Caki2 (cell line): ENCODE measurements at regions not wholly inside any gene's neighbourhood (a gene's known extent, or its start where the extent isn't known, plus 50 kb on each side); places are given as distances from the start of the nearest gene placed in this dataset.
"Not testable (repeated sequence)": the region's sequence is repeated elsewhere in the genome, so short reads cannot be mapped to it uniquely, and the experiment has no call there.

ENCODE experiments used
- DNase-seq: peaks from one replicate; pipeline ENCODE4 v3.0.0-alpha.2; 2015; ENCODE audit warnings: low read depth
- in situ Hi-C: cut with HindIII; loops from 2 replicates; pipeline ENCODE4 v1.10.0; 2016; ENCODE audit warnings: low sequenced_read_pairs, low pct_unique_long_range_greater_than_20kb, mixed read lengths

DNA sequence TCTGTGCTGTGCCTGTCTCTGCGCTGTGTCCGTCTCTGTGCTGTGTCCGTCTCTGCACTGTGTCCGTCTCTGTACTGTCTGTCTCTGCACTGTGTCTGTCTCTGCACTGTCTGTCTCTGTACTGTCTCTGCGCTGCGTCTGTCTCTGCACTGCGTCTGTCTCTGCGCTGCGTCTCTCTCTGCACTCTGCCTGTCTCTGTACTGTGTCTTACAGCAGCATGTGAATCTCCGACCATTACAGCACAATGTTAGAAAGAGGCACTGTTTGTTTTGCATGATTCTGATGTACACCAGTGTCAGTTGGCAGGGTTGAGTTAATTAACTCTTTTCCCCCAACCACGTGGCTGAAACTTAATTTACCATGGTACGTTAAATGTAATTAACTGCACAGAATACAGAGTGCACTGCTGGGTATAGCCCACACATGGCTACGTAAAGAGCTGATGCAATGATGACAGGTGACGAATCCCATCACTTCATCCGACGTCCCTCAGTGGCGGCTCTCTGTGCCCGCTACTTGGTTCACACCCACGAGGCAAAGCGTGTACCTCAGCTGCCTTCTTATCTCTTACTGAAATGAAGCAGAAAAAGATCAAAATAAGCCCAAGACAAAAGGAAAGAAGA lies 127.7 kb upstream of the SFSWAP start:
- no peak for DNase-seq
- in situ Hi-C loops, result no loop called here

DNA sequence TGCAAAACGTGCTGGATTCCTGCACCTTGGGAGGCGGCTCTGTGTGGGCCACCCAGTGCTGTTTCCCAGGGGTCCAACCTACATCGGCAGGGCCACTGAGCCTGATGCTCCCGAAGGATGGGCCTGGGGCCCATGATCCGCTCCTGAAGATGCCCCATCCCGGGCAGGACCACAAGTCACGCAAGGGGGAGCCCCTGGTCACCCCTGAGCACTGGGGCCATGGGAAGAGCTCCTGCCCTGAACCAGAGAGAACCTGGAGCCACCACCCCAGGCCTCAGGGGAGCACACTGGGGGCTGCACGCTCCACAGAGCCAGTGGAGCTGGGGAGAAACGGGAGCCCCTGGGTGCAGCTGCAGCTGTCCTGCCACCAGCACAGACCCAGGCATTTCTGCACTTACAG lies 124.6 kb upstream of the SFSWAP start:
- no peak for DNase-seq
- in situ Hi-C loops, result no loop called here

DNA sequence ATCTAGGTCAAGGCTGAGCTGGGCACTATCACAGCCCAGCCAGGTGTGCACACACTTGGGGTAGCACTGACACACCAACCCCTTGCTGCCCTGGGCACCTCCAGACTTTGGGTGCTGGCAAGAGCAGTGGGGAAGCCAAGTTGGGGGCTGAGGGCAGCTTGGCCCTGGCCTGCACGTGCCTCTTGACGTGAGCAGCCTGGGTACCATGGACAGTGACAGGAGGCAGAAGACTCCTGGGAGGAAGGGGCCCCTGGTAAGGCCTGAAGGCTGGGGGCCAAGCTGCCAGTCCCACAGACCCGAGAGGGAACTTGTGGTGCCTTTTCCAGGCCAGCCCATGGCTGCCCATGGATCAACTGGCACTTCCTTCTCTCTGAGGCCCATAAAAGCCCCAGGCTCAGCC lies 124.1 kb upstream of the SFSWAP start:
- in situ Hi-C loops, result no loop called here
- DNase-seq, result no peak

DNA sequence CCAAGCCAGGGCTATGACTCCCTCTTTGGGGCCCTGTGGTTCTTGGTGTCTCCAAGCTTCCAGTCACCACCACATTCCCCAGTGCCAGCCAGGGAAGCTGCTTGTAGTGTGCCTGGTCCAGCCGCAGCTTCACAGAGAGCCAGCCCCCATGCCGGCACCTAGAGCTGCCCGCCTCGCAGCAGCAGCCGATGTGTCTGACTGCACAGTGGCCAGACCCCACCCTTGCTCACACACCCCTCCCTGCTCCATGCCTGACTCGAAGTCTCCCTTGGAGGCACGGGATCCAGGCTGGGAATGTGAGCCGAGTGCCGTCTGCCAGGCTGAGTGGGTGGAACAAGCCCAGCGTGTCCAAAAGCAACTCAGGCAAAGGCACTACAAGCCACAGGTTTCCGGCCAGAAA lies 123.3 kb upstream of the SFSWAP start:
- in situ Hi-C loops, result no loop called here
- no peak for DNase-seq

DNA sequence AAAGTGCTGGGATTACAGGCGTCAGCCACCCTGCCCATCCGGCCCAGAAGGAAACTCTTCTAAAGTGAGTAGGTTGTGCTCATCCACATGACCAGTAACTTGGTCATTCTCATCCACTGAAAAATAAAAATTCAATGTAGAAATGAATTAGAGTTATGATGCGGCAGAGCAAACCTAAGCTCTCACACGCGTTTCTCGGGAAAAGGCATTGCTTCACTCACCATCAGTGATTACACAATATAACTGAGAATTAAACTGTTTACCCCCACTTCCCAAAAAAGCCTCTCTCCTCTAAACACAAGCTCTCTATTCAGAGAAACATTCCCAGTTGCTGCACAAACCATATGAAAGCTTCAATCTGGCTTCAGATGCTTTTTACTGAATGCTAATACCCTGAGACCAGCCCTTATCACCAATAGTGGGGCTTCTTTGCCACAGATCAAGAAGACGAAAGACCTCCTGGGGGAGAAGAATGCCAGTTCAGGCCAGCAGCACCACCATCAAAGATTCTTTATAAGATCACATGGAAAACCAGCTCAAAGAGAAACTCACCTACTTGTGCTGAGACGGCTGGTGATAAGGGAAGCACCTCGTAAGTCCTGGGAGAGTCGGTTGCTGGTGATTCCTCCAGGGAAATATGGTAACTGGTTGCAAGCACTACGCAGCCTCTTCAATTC lies 121.5 kb upstream of the SFSWAP start:
- no peak for DNase-seq
- in situ Hi-C loops, result no loop called here

DNA sequence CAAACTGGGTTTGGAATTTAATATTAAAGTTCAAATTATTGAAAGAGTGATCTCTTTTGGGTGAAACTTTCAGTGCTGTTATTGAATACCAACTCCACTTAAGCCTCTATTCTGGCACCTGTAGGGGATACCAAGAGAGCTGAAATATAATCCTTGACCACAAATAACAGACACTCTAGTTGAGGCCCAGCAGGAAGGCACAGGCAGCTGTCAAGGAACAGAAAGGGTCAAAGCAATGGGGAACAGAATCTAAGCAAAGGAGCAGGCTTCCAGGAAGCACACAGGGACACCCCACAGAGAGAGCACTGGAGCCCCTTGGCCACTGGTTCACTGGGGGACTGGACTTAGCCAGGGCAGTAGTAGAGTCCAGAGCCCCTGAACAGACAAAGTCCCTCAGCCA lies 120.9 kb upstream of the SFSWAP start:
- no peak for DNase-seq
- in situ Hi-C loops, result no loop called here

DNA sequence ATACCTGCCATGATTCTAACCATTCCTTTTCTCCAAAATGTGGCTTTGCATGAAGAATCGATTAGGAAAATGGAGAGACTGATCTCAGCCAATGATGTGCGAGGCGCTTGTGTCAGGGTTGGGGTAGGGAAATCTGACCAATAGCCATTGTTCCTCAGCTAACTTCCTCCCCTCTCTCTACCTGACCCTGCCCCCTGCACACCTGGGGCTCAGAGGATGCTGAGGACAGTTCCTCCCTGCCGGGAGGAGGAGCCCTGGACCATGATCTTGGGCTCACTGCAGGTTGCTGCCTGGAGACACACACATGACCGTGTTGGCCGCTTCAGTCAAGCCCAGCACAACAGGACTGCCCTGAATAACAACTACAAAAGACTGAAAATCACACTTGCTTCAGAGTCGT lies 119.8 kb upstream of the SFSWAP start:
- in situ Hi-C loops, result no loop called here
- no peak for DNase-seq

DNA sequence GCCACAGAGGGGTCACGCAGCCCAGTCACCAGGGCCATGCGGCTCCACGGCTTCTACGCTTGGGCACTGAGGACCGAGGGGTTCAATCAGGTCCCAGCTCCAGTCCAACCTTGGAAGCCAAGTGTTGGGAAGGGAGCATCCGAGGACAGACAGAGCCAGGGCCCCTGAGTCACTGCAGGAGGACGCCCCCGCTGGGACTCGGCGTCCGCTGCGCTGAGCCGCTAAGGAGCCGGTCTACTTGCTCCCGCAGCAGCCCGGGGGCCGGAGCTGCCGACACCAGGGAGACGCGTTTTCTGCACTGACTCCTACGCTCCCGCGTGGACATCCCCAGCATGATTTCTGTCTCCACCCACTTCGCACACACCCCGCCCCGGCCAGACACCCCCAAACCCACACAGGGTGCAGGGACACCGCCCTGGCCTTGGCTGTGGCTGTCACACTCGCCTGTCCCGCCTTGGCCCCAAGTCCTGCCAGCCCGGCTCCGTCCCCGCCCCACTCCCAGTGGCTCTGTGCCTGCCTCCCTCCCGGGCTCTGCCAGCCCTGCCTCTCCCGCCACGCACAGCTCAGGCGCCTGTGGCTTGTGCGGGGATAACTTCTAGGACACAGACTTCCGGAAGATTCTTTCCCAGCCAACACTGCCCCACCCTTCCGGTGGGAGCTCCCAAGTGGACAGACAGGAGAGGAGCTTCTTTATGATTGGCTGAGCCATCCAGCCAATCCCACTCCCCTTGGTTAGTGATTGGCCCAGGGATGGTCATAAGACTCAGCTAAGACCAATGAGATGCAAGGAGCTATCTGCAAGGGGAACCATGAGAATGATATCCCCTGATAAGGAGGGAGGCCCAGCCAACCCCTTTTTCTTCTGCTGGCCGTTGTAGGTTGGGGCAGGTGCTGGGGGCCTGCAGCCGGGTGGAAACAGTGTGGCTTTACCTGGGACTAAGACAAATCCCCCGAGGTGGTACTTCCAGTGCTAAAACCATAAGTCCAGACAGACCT lies 118.9 kb upstream of the SFSWAP start:
- DNase-seq, result no peak
- in situ Hi-C loops, result no loop called here

DNA sequence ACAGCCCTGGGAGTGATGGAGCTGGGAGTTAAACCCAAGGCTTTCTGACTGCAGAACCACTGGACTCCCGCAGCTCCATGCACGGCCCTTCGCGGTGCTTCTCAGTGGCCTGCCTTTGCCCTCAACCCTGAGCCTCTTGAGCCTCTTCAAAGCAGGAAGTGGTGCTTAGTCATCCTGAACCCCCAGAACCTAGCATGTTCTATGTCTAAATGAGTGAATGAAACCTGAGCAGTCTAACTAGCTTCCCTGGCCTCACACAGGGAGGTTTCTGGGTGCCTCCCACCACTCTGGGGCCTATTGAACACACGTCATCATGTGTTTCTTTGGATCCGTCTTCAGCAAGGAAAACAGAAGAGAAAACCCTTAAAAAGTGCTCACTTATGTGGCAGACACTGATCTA lies 117.9 kb upstream of the SFSWAP start:
- in situ Hi-C loops, result no loop called here
- DNase-seq, result no peak

DNA sequence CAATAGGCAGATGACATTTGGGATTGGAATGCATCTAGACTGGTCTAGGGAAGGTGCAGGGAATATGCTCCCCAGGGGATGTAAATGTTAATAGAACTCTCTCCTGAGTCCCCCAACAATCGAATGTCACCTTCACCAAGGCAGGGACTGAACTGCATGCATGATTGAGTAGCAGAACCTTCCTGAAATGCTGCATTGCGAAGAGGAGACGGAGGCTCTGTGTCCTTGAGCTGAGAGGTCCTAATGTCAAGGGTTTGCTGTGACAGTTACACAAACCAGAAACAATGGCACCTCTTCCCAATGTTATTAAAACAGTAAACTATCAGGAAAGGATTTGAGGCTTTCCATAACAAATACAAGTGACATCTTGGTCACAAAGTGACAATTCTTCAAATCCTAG lies 117.5 kb upstream of the SFSWAP start:
- no peak for DNase-seq
- in situ Hi-C loops, result no loop called here

DNA sequence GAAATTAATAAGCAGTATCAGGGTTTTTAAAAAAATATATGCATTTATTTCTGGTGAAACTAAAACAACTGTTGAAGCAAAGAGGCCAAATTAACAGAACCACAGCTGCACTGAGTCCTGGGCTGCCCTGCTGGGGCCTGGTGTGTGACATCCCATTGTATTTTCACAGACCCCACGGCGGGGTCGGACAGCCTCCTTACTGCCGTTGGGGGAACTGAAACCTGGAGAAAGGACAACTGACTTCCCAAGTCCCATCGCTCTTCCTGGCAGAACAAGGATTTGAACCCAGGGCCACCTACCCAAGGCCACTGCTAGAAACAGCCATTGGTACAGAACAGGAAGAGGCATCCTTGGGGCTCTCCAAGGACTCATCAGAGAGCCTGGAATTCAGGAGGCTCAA lies 114.8 kb upstream of the SFSWAP start:
- DNase-seq, result no peak
- in situ Hi-C loops, result no loop called here

DNA sequence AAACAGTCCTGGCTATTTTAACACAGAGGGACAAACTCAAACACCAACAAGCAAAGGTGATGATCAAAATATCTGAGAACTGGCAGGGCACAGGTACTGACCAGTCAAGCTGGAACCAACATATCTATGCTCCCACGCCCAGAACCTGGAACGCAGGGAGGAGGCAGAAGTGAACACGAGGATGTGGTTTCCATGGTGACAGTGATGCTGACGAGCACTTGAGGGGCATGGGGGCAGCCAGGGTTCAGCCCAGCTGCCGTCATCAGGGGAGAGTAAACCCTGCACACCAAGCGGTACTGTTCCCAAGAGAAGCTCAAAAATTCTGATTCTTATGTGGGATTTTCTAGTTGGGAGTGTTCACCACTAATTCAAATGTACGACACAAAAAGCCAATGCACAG lies 113.6 kb upstream of the SFSWAP start:
- no peak for DNase-seq
- in situ Hi-C loops, result no loop called here

DNA sequence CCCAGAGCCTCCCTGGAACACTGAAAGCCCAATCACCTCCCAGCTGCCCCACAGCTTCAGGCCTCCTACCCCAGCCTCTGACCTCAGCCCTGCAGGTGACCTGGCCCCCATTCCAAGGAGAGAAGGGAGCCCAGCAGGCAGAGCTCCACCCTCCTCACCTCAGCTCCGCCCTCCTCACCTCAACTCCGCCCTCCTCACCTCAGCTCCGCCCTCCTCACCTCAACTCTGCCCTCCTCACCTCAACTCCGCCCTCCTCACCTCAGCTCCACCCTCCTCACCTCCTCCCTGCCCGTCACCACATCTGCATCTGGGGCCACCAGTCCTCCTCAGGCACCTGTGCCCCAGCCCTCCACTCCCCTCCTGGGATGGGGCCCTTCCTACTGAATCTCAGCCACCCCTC lies 112.2 kb upstream of the SFSWAP start:
- in situ Hi-C loops, result no loop called here
- no peak for DNase-seq

DNA sequence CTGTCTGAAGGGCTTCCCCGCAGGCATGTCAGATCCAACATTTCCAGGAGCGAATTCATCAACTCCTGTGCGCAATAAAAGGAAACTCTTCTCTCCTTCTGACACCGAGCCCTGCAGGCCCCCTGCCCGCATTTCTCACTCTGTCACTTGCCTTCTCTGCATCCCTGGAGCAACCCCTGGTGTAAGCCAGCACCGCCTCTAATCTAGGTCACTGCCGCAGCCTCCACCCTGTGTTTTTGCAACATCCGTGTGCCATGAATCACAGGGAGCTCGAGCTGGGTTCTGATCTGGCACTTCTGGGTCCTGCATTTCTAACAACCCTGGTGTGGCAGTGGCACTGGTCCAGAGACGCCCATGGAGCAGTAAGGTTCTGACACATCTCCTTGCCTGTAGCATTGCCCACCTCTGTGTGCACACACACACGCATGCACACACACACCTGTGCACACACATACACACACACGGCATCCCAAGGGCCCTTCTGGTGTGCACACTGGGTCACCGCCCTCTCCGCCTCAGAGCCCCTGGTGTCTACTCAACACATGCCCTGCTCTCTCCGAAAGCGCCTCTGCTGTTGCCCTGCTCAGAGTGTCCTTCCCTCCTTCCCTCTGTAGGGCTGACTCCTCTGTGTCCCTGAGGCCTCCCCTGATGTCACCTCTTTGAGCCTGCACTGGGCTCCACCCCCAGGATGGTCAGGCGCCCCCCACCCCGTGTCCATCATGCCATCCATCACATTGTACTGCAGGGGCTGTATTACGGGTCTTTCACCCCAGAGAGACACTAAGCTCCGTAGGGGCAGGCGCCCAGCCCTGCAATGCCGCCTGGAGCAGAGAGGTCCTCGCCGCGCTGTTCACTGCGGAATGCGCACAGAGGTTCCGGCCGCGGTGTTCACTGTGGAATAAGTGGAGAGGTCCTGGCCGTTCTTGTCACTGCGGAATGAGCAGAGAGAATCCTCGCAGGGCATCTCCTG lies 111.4 kb upstream of the SFSWAP start:
- DNase-seq, result no peak
- in situ Hi-C loops, result no loop called here

DNA sequence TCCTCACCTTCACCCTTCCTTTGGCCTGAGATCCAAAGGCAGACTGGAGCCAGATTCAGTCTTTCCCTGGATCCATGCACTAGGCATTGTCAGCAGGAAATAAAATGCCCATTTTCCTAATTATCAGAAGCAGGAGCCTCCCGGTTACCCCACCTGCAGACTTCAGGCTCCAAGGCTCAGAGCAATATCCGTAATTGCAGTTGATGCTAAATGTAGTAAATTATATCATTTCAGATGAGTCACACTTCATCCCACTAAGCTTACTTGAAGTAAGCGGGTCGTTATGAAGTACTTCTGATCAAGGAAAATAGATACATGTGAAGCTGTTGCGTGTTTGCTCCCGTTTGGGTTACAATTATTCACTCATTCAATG lies 110.7 kb upstream of the SFSWAP start:
- in situ Hi-C loops, result no loop called here
- no peak for DNase-seq

DNA sequence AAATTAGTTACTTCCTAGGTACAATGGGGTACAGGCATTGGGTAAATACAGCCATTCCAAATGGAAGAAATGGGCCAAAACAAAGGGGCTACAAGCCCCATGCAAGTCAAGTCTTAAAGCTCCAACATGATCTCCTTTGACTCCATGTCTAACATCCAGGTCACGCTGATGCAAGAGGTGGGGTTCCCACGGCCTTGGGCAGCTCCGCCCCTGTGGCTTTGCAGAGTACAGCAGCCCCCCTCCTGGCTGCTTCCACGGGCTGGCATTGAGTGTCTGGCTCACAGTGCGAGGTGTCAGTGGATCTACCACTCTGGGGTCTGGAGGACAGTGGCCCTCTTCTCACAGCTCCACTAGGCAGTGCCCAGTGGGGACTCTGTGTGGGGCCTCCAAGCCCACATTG lies 109.4 kb upstream of the SFSWAP start:
- in situ Hi-C loops, result not testable (repeated sequence)

DNA sequence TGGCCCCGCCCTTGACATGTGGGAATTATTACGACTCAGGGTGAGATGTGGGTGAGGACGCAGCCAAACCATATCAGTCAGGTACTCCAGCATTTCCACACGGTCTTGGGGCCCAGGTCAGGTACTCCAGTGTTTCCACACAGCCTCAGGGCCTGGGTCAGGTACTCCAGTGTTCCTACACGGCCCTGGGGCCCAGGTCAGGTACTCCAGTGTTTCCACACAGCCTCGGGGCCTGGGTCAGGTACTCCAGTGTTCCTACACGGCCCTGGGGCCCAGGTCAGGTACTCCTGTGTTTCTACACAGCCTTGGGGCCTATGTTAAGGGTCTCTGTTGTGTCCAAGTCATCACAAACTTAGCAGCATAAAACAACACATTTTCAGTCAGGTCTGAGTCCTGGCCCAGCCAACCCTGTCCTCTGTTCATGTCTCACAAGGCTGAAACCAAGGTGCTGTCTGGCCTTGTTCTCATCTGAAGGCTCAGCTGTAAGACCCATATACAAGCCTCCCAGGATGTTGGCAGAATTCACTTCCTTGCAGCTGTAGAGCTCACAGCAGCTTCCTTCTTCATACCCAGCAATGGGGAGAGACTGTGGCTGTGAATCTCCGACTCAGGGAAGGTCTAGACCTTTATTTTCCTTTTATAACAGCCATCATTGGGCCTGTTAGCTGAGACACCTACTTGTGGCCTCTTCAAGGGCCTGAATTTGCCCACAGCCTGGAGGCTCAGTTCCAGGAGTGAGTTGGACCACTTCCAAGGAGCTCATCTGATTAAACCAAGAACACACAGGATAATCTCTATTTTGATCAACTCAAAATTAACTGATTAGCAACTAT lies 107.6 kb upstream of the SFSWAP start:
- in situ Hi-C loops, result no loop called here

More for the DNA sequence above, 109.4 kb upstream of the SFSWAP start:
- DNase-seq, result not testable (repeated sequence)

More for the DNA sequence above, 107.6 kb upstream of the SFSWAP start:
- DNase-seq, result no peak
